ENCODE measurements at regions not wholly inside any gene's neighbourhood (a gene's known extent, or its start where the extent isn't known, plus 50 kb on each side); places are given as distances from the start of the nearest gene placed in this dataset. TPM values are rescaled to one million over a fixed set of nuclear protein-coding genes. Genes with fewer than 3 reads are reported as not detected.

GRCh38 chrX:138345801-138346200 is 365.7 kb downstream of the FGF13 start:
- Histone ChIP-seq H2AFZ (ENCODE audit: low read length) (no peak overlapping the region), H4K20me1 (ENCODE audit: insufficient read depth, low read depth, low read length) (no peaks in the 10 kb centered on the region), H3K9ac (ENCODE audit: low read length) (no peak overlapping the region), H3K4me1 (ENCODE audit: low read length) (no peaks in the 10 kb centered on the region), H3K27me3 (ENCODE audit: low read length) (no peaks in the 10 kb centered on the region), H3K4me3 (ENCODE audit: low read length) (no peak overlapping the region), H3K27ac (ENCODE audit: low read length) (no peak overlapping the region), H3K36me3 (ENCODE audit: insufficient read depth, low read length) (no peaks in the 10 kb centered on the region), H3K79me2 (ENCODE audit: low read length) (no peaks in the 10 kb centered on the region), H3K9me3 (ENCODE audit: low read length) (peaks cover 10% of the 10 kb centered on the region), H3K9me2 (replicated peaks; ENCODE audit: insufficient read depth, low read length) (no peaks in the 10 kb centered on the region), H3K4me2 (ENCODE audit: low read depth, low read length, poor library complexity, severe bottlenecking) (no peak overlapping the region)
- no peak for DNase-seq

- Histone ChIP-seq H3K9me3 (ENCODE audit: low read length) (peaks cover 16% of the 10 kb centered on the region), H3K27me3 (ENCODE audit: low read length) (no peaks in the 10 kb centered on the region), H3K9me2 (replicated peaks; ENCODE audit: insufficient read depth, low read length) (no peaks in the 10 kb centered on the region), H2AFZ (ENCODE audit: low read length) (no peak overlapping the region), H3K27ac (ENCODE audit: low read length) (no peak overlapping the region), H3K9ac (ENCODE audit: low read length) (no peak overlapping the region), H3K4me1 (ENCODE audit: low read length) (no peaks in the 10 kb centered on the region), H3K36me3 (ENCODE audit: insufficient read depth, low read length) (no peaks in the 10 kb centered on the region), H3K4me2 (ENCODE audit: low read depth, low read length, poor library complexity, severe bottlenecking) (no peak overlapping the region), H4K20me1 (ENCODE audit: insufficient read depth, low read depth, low read length) (no peaks in the 10 kb centered on the region), H3K4me3 (ENCODE audit: low read length) (no peak overlapping the region), H3K79me2 (ENCODE audit: low read length) (no peaks in the 10 kb centered on the region)
- DNase-seq: no peak
Measured at GRCh38 chrX:138349351-138349750, 362.2 kb downstream of the FGF13 start.

GRCh38 chrX:138378876-138379275 is 332.6 kb downstream of the FGF13 start:
- no peak for DNase-seq
- Histone ChIP-seq H3K4me3 (ENCODE audit: low read length) (no peak overlapping the region), H3K9me2 (replicated peaks; ENCODE audit: insufficient read depth, low read length) (no peaks in the 10 kb centered on the region), H3K4me2 (ENCODE audit: low read depth, low read length, poor library complexity, severe bottlenecking) (no peak overlapping the region), H3K9me3 (ENCODE audit: low read length) (peaks cover 14% of the 10 kb centered on the region), H3K27ac (ENCODE audit: low read length) (no peak overlapping the region), H3K9ac (ENCODE audit: low read length) (no peak overlapping the region), H4K20me1 (ENCODE audit: insufficient read depth, low read depth, low read length) (no peaks in the 10 kb centered on the region), H3K79me2 (ENCODE audit: low read length) (no peaks in the 10 kb centered on the region), H2AFZ (ENCODE audit: low read length) (no peak overlapping the region), H3K36me3 (ENCODE audit: insufficient read depth, low read length) (no peaks in the 10 kb centered on the region), H3K4me1 (ENCODE audit: low read length) (no peaks in the 10 kb centered on the region), H3K27me3 (ENCODE audit: low read length) (no peaks in the 10 kb centered on the region)

DNA sequence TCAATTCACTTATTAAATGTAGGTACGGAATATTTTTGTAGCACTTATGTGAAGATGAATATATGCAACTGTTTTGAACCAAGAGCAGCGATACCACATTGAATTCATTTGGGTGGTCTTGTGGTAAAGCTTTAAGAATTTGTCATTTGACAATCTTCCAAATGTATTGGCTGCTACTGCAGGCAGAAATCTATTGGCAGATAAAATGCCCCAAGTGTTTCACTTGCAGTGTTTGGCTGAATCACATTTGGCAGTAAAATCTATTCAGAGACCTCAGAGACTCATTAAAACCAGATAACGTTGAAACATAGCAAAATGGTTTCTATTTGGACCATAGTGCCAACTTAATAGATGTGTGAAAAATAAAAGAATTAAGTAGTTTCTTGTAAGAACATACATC is 303.4 kb downstream of the FGF13 start:
- Histone ChIP-seq H3K4me1 (ENCODE audit: low read length) (no peaks in the 10 kb centered on the region), H3K27me3 (ENCODE audit: low read length) (no peaks in the 10 kb centered on the region), H3K9me2 (replicated peaks; ENCODE audit: insufficient read depth, low read length) (no peaks in the 10 kb centered on the region), H3K9ac (ENCODE audit: low read length) (no peak overlapping the region), H2AFZ (ENCODE audit: low read length) (no peak overlapping the region), H3K27ac (ENCODE audit: low read length) (no peak overlapping the region), H4K20me1 (ENCODE audit: insufficient read depth, low read depth, low read length) (no peaks in the 10 kb centered on the region), H3K79me2 (ENCODE audit: low read length) (no peaks in the 10 kb centered on the region), H3K9me3 (ENCODE audit: low read length) (peaks cover 23% of the 10 kb centered on the region), H3K36me3 (ENCODE audit: insufficient read depth, low read length) (no peaks in the 10 kb centered on the region), H3K4me3 (ENCODE audit: low read length) (no peak overlapping the region), H3K4me2 (ENCODE audit: low read depth, low read length, poor library complexity, severe bottlenecking) (no peak overlapping the region)
- DNase-seq: no peak

DNA sequence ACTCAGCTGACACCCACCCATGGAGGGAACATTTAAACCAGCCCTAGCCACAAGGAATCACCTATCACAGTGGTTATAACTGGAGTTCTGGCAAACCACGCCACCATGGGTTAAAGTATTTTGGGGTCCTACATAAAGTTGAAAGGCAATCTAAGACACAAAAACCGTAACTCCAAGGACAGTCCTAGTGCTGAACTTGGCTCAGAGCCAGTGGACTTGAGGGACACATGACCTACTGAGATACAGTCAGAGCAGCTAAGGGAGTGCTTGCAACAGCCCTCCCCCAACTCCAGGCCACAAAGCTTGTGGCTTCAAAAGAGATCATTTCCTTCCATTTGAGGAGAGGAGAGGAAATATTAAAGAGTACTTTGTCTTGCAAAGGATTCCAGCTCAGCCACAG is 300.5 kb downstream of the FGF13 start:
- H3K27ac ChIP-seq (ENCODE audit: low read length): no peak overlapping the region
- no peak overlapping the region for H2AFZ ChIP-seq (ENCODE audit: low read length)
- no peaks in the 10 kb centered on the region for H3K36me3 ChIP-seq (ENCODE audit: insufficient read depth, low read length)
- H3K4me1 ChIP-seq (ENCODE audit: low read length): no peaks in the 10 kb centered on the region
- H3K9me3 ChIP-seq (ENCODE audit: low read length): peaks cover 17% of the 10 kb centered on the region
- no peaks in the 10 kb centered on the region for H3K27me3 ChIP-seq (ENCODE audit: low read length)
- H3K4me3 ChIP-seq (ENCODE audit: low read length): no peak overlapping the region
- H3K9ac ChIP-seq (ENCODE audit: low read length): no peak overlapping the region
- no peaks in the 10 kb centered on the region for H3K79me2 ChIP-seq (ENCODE audit: low read length)
- DNase-seq: no peak
- H3K9me2 ChIP-seq (replicated peaks; ENCODE audit: insufficient read depth, low read length): no peaks in the 10 kb centered on the region
- H4K20me1 ChIP-seq (ENCODE audit: insufficient read depth, low read depth, low read length): no peaks in the 10 kb centered on the region
- H3K4me2 ChIP-seq (ENCODE audit: low read depth, low read length, poor library complexity, severe bottlenecking): no peak overlapping the region

Small RNAs in the stretch of these regions (small RNA-seq; reads per million reads assigned to genes)
- gene RN7SKP31 (not detected), gene RNU6-985P (not detected)

Measured in Karpas-422 (cell line).